GM12878 (cell line): ENCODE measurements at regions not wholly inside any gene's neighbourhood (a gene's known extent, or its start where the extent isn't known, plus 50 kb on each side); places are given as distances from the start of the nearest gene placed in this dataset.

ENCODE experiments used
- ATAC-seq: fragments of 200-7000 bp; cut with Tn5 transposase; 3 replicates; pipeline ENCODE4 v1.9.1; 2020; ENCODE audit warnings: mild to moderate bottlenecking, moderate library complexity
- BruUV-seq: library from RNA; stranded (reverse); fragments of 400-500 nt; replicated peaks from 2 replicates; lab custom pipeline; 2021; lab: Mats Ljungman, UMichigan
- CTCF ChIA-PET: fragments of 300-600 bp; sonication (Branson Sonifier 250); formaldehyde crosslinking; extraction: SDS; loops from one replicate; lab custom pipeline; 2021; ENCODE audit warnings: inconsistent platforms; lab: Yijun Ruan, JAX
- POLR2A ChIA-PET: fragments of 350-600 bp; formaldehyde crosslinking; extraction: SDS; loops from one replicate; lab custom pipeline; 2021; ENCODE audit warnings: inconsistent platforms; lab: Charles Lee
- RAD21 ChIA-PET: fragments of 300-600 bp; sonication (Branson Sonifier 250); formaldehyde crosslinking; loops from one replicate; lab custom pipeline; 2023; ENCODE audit warnings: antibody characterized with exemption; ENCODE audit not compliant: unreplicated experiment; lab: Charles Lee
- SMC1A ChIA-PET: fragments of 300-600 bp; sonication (Branson Sonifier 250); formaldehyde crosslinking; loops from one replicate; lab custom pipeline; 2023; ENCODE audit not compliant: unreplicated experiment, uncharacterized antibody; lab: Charles Lee
- DNase-seq: peaks from one replicate; pipeline ENCODE4 v3.0.0-alpha.2; 2011; ENCODE audit warnings: low read depth, low spot score
- FAIRE-seq: peaks from 3 replicates; lab custom pipeline; 2011; peaks lifted over from hg19 to GRCh38; lab: Jason Lieb, UNC
- H2AFZ ChIP-seq: 2 replicates; pipeline ENCODE4 v1.6.0; 2011; ENCODE audit warnings: low read depth, low read length, control low read depth; ENCODE audit not compliant: control insufficient read depth
- H3K27ac ChIP-seq: 2 replicates; pipeline ENCODE4 v1.5.1; 2011; ENCODE audit warnings: control low read depth; ENCODE audit not compliant: control insufficient read depth, insufficient read depth
- H3K27me3 ChIP-seq, 2 experiments: replicated peaks in 1 of 2; 2 replicates each; pipeline versions ENCODE4 v1.6.0 to v1.6.1; 2011; ENCODE audit warnings: low read length in 1 of 2; ENCODE audit not compliant: control insufficient read depth in 2 of 2, insufficient read depth in 2 of 2
- H3K36me3 ChIP-seq, 2 experiments: 2 replicates each; pipeline ENCODE4 v1.5.1; 2011; ENCODE audit warnings: low read length in 1 of 2; ENCODE audit not compliant: control insufficient read depth in 2 of 2, insufficient read depth in 2 of 2
- H3K4me1 ChIP-seq: 2 replicates; pipeline ENCODE4 v1.6.1; 2011; ENCODE audit warnings: mild to moderate bottlenecking, low read length, moderate library complexity, mixed read lengths; ENCODE audit not compliant: control insufficient read depth, insufficient read depth
- H3K4me2 ChIP-seq: 2 replicates; pipeline ENCODE4 v1.6.0; 2011; ENCODE audit warnings: control low read depth; ENCODE audit not compliant: control insufficient read depth, insufficient read depth
- H3K4me3 ChIP-seq: fragments of 200-600 bp; sonication (generic); 2 replicates; pipeline ENCODE4 v1.5.1; 2016
- H3K79me2 ChIP-seq: 2 replicates; pipeline ENCODE4 v1.6.0; 2011; ENCODE audit warnings: low read length; ENCODE audit not compliant: control insufficient read depth, insufficient read depth
- H3K9ac ChIP-seq: 2 replicates; pipeline ENCODE4 v1.8.0; 2011; ENCODE audit warnings: low read length, control low read depth, mixed read lengths; ENCODE audit not compliant: control insufficient read depth, insufficient read depth
- H3K9me3 ChIP-seq: replicated peaks from 3 replicates; pipeline ENCODE4 v1.5.1; 2011; ENCODE audit warnings: mild to moderate bottlenecking, low read length; ENCODE audit not compliant: control insufficient read depth, insufficient read depth
- H4K20me1 ChIP-seq: 2 replicates; pipeline ENCODE4 v1.6.0; 2011; ENCODE audit not compliant: control insufficient read depth, insufficient read depth
- BCL3 ChIP-seq: IDR thresholded peaks from 2 replicates; pipeline ENCODE4 v1.6.1; 2011; ENCODE audit warnings: borderline replicate concordance, low read depth, mild to moderate bottlenecking, moderate library complexity, low read length; ENCODE audit not compliant: insufficient read depth, poor library complexity, severe bottlenecking
- CEBPZ ChIP-seq: fragments of 150-350 bp; IDR thresholded peaks from 2 replicates; pipeline ENCODE4 v1.6.1; 2016; ENCODE audit warnings: low read depth, low read length
- PBX3 ChIP-seq: IDR thresholded peaks from 2 replicates; pipeline ENCODE4 v1.6.1; 2011; ENCODE audit warnings: mild to moderate bottlenecking, low read depth, low read length, moderate library complexity; ENCODE audit not compliant: insufficient replicate concordance
- SMC3 ChIP-seq: IDR thresholded peaks from 2 replicates; pipeline ENCODE4 v1.6.1; 2011; ENCODE audit warnings: low read length, improper control_type of control experiment, borderline replicate concordance
- WGBS: methylation state at CpG from one replicate; pipeline ENCODE4 v1.1.6; 2016; ENCODE audit warnings: low lambda C conversion rate; ENCODE audit not compliant: insufficient replicate concordance, insufficient coverage; ENCODE audit errors: missing lambda C conversion rate; 5-methylcytosine and 5-hydroxymethylcytosine counted together
- in situ Hi-C: fragments of 300-500 bp; cut with MboI; formaldehyde crosslinking; loops from 9 replicates; pipeline ENCODE4 v1.14.3; 2018; ENCODE audit warnings: mixed read lengths
- intact Hi-C: fragments of 100-400 bp; cut with micrococcal nuclease; formaldehyde crosslinking; loops from one replicate; pipeline ENCODE4 v1.14.2; 2022; ENCODE audit not compliant: unreplicated experiment

- H3K4me1 ChIP-seq = peaks cover 5% of the 10 kb centered on the region
- DNase-seq (no peak), ATAC-seq (no peak), FAIRE-seq (no peak)
- ChIA-PET POLR2A (no interaction called here), SMC1A (no interaction called here), RAD21 (interaction anchor here (0.8 kb wide), 1 partner anchor 114 kb away, joined by 4 read pairs; no protein-coding TSS in a partner anchor), CTCF (interaction anchor here (1.6 kb wide), 1 partner anchor 8 kb away, joined by 4 read pairs; no protein-coding TSS in a partner anchor)
- in situ Hi-C loops (no loop called here), intact Hi-C loops (no loop called here)
- no peak for TF ChIP-seq SMC3
- no peak for TF ChIP-seq CEBPZ
- peak; percentile 46 for TF ChIP-seq BCL3
- peak; percentile 5 for TF ChIP-seq PBX3
- 61% methylated on average over 5 of the region's 5 CpGs for WGBS
- no peak overlapping the region for H3K4me3 ChIP-seq
- H3K79me2 ChIP-seq = no peaks in the 10 kb centered on the region
- H3K9ac ChIP-seq = no peak overlapping the region
- no peak overlapping the region for H3K4me2 ChIP-seq
- H3K27me3 ChIP-seq = no peaks in the 10 kb centered on the region; a peak in 1 of 4 replicates
- H3K27ac ChIP-seq = no peak overlapping the region
- H4K20me1 ChIP-seq = no peaks in the 10 kb centered on the region
- no peaks in the 10 kb centered on the region for H3K36me3 ChIP-seq
- H2AFZ ChIP-seq = no peak overlapping the region
- BruUV-seq = no TSS peak
- H3K9me3 ChIP-seq = no peaks in the 10 kb centered on the region
Observed at GRCh38 chrX:118218079-118218478, 101.5 kb upstream of the KLHL13 start.
